ENCODE measurements at regions not wholly inside any gene's neighbourhood (a gene's known extent, or its start where the extent isn't known, plus 50 kb on each side); places are given as distances from the start of the nearest gene placed in this dataset.
"Not testable (repeated sequence)": the region's sequence is repeated elsewhere in the genome, so short reads cannot be mapped to it uniquely, and the experiment has no call there.

- no peak for DNase-seq
Observed at GRCh38 chr19:30066781-30067759, 125.0 kb downstream of the URI1 start.

GRCh38 chr19:30067956-30068506 lies 126.0 kb downstream of the URI1 start:
- not testable (repeated sequence) for DNase-seq

GRCh38 chr19:30068528-30069395 lies 126.7 kb downstream of the URI1 start:
- DNase-seq, result no peak

GRCh38 chr19:30069535-30070197 lies 127.6 kb downstream of the URI1 start:
- DNase-seq, result no peak

GRCh38 chr19:30070198-30070967 lies 128.3 kb downstream of the URI1 start:
- DNase-seq, result no peak

- no peak for DNase-seq
Observed at GRCh38 chr19:30070968-30071632, 129.1 kb downstream of the URI1 start.

- no peak for DNase-seq
Observed at GRCh38 chr19:30071871-30072270, 129.8 kb downstream of the URI1 start.

- no peak for DNase-seq
Observed at GRCh38 chr19:30073152-30074000, 131.3 kb downstream of the URI1 start.

GRCh38 chr19:30074096-30074495 lies 132.1 kb downstream of the URI1 start:
- DNase-seq, result no peak

- no peak for DNase-seq
Observed at GRCh38 chr19:30074741-30075715, 133.0 kb downstream of the URI1 start.

- DNase-seq, result no peak
Observed at GRCh38 chr19:30076101-30076551, 134.1 kb downstream of the URI1 start.

- no peak for DNase-seq
Observed at GRCh38 chr19:30076751-30077670, 135.0 kb downstream of the URI1 start.

GRCh38 chr19:30077851-30078355 lies 135.9 kb downstream of the URI1 start:
- DNase-seq, result no peak

GRCh38 chr19:30078381-30078910 lies 136.4 kb downstream of the URI1 start:
- no peak for DNase-seq

GRCh38 chr19:30079200-30079599 lies 137.2 kb downstream of the URI1 start:
- no peak for DNase-seq

- DNase-seq, result no peak
Observed at GRCh38 chr19:30082168-30082567, 140.1 kb downstream of the URI1 start.

GRCh38 chr19:30082611-30083010 lies 140.6 kb downstream of the URI1 start:
- DNase-seq, result no peak
